ENCODE measurements at regions not wholly inside any gene's neighbourhood (a gene's known extent, or its start where the extent isn't known, plus 50 kb on each side); places are given as distances from the start of the nearest gene placed in this dataset.

GRCh38 chr5:158477214-158477613, 618.3 kb upstream of the CLINT1 start:
- TF ChIP-seq NR1H2 (CRISPR knock-in tag; IDR thresholded peaks at IDR 0.05), result no peak
- TF ChIP-seq, protein P1, sequence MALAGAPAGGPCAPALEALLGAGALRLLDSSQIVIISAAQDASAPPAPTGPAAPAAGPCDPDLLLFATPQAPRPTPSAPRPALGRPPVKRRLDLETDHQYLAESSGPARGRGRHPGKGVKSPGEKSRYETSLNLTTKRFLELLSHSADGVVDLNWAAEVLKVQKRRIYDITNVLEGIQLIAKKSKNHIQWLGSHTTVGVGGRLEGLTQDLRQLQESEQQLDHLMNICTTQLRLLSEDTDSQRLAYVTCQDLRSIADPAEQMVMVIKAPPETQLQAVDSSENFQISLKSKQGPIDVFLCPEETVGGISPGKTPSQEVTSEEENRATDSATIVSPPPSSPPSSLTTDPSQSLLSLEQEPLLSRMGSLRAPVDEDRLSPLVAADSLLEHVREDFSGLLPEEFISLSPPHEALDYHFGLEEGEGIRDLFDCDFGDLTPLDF (CRISPR knock-in tag; IDR thresholded peaks at IDR 0.05), result no peak
- no peak for TF ChIP-seq ESRRA (CRISPR knock-in tag; IDR thresholded peaks at IDR 0.05; ENCODE audit: borderline replicate concordance)
- no peak for TF ChIP-seq FOXP1 (CRISPR knock-in tag; IDR thresholded peaks at IDR 0.05; ENCODE audit: borderline replicate concordance)
- TF ChIP-seq KAT7 (CRISPR knock-in tag; IDR thresholded peaks at IDR 0.05; ENCODE audit: borderline replicate concordance), result no peak
- no peak for TF ChIP-seq ZNF263 (CRISPR knock-in tag; IDR thresholded peaks at IDR 0.05; ENCODE audit: low read depth)
- TF ChIP-seq SP1 (CRISPR knock-in tag; conservative IDR thresholded peaks at IDR 0.05), result no peak
- no peak for TF ChIP-seq ETV6 (CRISPR knock-in tag; IDR thresholded peaks at IDR 0.05)
- no peak for TF ChIP-seq GTF2I (CRISPR knock-in tag; conservative IDR thresholded peaks at IDR 0.05)
- TF ChIP-seq, protein P2, sequence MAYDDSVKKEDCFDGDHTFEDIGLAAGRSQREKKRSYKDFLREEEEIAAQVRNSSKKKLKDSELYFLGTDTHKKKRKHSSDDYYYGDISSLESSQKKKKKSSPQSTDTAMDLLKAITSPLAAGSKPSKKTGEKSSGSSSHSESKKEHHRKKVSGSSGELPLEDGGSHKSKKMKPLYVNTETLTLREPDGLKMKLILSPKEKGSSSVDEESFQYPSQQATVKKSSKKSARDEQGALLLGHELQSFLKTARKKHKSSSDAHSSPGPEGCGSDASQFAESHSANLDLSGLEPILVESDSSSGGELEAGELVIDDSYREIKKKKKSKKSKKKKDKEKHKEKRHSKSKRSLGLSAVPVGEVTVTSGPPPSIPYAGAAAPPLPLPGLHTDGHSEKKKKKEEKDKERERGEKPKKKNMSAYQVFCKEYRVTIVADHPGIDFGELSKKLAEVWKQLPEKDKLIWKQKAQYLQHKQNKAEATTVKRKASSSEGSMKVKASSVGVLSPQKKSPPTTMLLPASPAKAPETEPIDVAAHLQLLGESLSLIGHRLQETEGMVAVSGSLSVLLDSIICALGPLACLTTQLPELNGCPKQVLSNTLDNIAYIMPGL (CRISPR knock-in tag; IDR thresholded peaks at IDR 0.05), result no peak
- TF ChIP-seq SOX15 (CRISPR knock-in tag; IDR thresholded peaks at IDR 0.05), result no peak
- TF ChIP-seq, protein P3, sequence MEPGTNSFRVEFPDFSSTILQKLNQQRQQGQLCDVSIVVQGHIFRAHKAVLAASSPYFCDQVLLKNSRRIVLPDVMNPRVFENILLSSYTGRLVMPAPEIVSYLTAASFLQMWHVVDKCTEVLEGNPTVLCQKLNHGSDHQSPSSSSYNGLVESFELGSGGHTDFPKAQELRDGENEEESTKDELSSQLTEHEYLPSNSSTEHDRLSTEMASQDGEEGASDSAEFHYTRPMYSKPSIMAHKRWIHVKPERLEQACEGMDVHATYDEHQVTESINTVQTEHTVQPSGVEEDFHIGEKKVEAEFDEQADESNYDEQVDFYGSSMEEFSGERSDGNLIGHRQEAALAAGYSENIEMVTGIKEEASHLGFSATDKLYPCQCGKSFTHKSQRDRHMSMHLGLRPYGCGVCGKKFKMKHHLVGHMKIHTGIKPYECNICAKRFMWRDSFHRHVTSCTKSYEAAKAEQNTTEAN (CRISPR knock-in tag; IDR thresholded peaks at IDR 0.05), result no peak
- no peak for TF ChIP-seq ZNF671 (CRISPR knock-in tag; IDR thresholded peaks at IDR 0.05)
- no peak for TF ChIP-seq ZNF532 (CRISPR knock-in tag; IDR thresholded peaks at IDR 0.05; ENCODE audit: borderline replicate concordance)
- no peak for ATAC-seq
- CTCF ChIA-PET, result no interaction called here

GRCh38 chr5:158473016-158473635, 614.2 kb upstream of the CLINT1 start:
- H3K9me3 Mint-ChIP-seq, result peaks cover 8% of the 10 kb centered on the region
- ATAC-seq (no peak), DNase-seq (ENCODE audit: low spot score) (no peak)
- no peaks in the 10 kb centered on the region for H3K36me3 Mint-ChIP-seq
- no peaks in the 10 kb centered on the region; the same call in 1 of the 2 replicates for H3K27me3 Mint-ChIP-seq (ENCODE audit: low read depth)
- no peak overlapping the region for H3K27ac Mint-ChIP-seq
- H3K4me1 Mint-ChIP-seq, result peaks cover 16% of the 10 kb centered on the region
- no peak overlapping the region for H3K4me3 Mint-ChIP-seq
- ChIA-PET CTCF (no interaction called here), POLR2A (no interaction called here)
- TF ChIP-seq CDX4 (CRISPR knock-in tag; IDR thresholded peaks at IDR 0.05; ENCODE audit: borderline replicate concordance) (no peak), ZNF416 (CRISPR knock-in tag; IDR thresholded peaks at IDR 0.05) (no peak), KAT7 (CRISPR knock-in tag; IDR thresholded peaks at IDR 0.05; ENCODE audit: borderline replicate concordance) (no peak), EMX1 (CRISPR knock-in tag; IDR thresholded peaks at IDR 0.05) (no peak), NR3C1 (CRISPR knock-in tag; conservative IDR thresholded peaks at IDR 0.05; ENCODE audit: low read depth) (no peak), FOXP1 (CRISPR knock-in tag; IDR thresholded peaks at IDR 0.05; ENCODE audit: borderline replicate concordance) (no peak), ZNF232 (CRISPR knock-in tag; IDR thresholded peaks at IDR 0.05) (no peak)
- TF ChIP-seq, protein P4, sequence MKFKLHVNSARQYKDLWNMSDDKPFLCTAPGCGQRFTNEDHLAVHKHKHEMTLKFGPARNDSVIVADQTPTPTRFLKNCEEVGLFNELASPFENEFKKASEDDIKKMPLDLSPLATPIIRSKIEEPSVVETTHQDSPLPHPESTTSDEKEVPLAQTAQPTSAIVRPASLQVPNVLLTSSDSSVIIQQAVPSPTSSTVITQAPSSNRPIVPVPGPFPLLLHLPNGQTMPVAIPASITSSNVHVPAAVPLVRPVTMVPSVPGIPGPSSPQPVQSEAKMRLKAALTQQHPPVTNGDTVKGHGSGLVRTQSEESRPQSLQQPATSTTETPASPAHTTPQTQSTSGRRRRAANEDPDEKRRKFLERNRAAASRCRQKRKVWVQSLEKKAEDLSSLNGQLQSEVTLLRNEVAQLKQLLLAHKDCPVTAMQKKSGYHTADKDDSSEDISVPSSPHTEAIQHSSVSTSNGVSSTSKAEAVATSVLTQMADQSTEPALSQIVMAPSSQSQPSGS (CRISPR knock-in tag; IDR thresholded peaks at IDR 0.05; ENCODE audit: borderline replicate concordance, low read depth), result no peak
- TF ChIP-seq, protein P2 (CRISPR knock-in tag; IDR thresholded peaks at IDR 0.05), result no peak

More at GRCh38 chr5:158477214-158477613, 618.3 kb upstream of the CLINT1 start:
- 0 out of 2 replicates have a peak, but pooled peaks cover 3% of the 10 kb centered on the region for H3K4me1 Mint-ChIP-seq
- no peaks in the 10 kb centered on the region; the same call in 1 of the 2 replicates for H3K27me3 Mint-ChIP-seq (ENCODE audit: low read depth)
- H3K27ac Mint-ChIP-seq, result no peak overlapping the region
- H3K4me3 Mint-ChIP-seq, result no peak overlapping the region
- H3K9me3 Mint-ChIP-seq, result no peaks in the 10 kb centered on the region
- no peak for DNase-seq (ENCODE audit: low spot score)
- POLR2A ChIA-PET, result no interaction called here
- no peaks in the 10 kb centered on the region for H3K36me3 Mint-ChIP-seq

Data from WTC11 (cell line).